ENCODE measurements at regions not wholly inside any gene's neighbourhood (a gene's known extent, or its start where the extent isn't known, plus 50 kb on each side); places are given as distances from the start of the nearest gene placed in this dataset.

GRCh38 chr16:14334366-14335080, 263.4 kb downstream of the MRTFB start:
- H3K4me1 ChIP-seq (ENCODE audit: low read length): no peaks in the 10 kb centered on the region
- H3K4me2 ChIP-seq (ENCODE audit: low read depth, low read length): no peak overlapping the region
- H2AFZ ChIP-seq (ENCODE audit: low read length): no peak overlapping the region
- no peaks in the 10 kb centered on the region for H3K27me3 ChIP-seq (replicated peaks; ENCODE audit: insufficient read depth, low read length)
- H3K9ac ChIP-seq (ENCODE audit: low read length): no peak overlapping the region
- H3F3A ChIP-seq (ENCODE audit: insufficient read depth, low read length): no peaks in the 10 kb centered on the region
- H3K79me2 ChIP-seq (ENCODE audit: low read length): no peaks in the 10 kb centered on the region
- H3K27ac ChIP-seq (ENCODE audit: low read length): no peak overlapping the region
- H3K9me2 ChIP-seq (replicated peaks; ENCODE audit: insufficient read depth, low read length): no peaks in the 10 kb centered on the region
- no peaks in the 10 kb centered on the region for H3K36me3 ChIP-seq (replicated peaks; ENCODE audit: insufficient read depth, low read length)
- no peaks in the 10 kb centered on the region for H3K9me3 ChIP-seq (replicated peaks; ENCODE audit: insufficient read depth, low read length)
- DNase-seq: no peak
- no peak for TF ChIP-seq EZH2phosphoT487 (IDR thresholded peaks at IDR 0.05; ENCODE audit: low read length)
- TF ChIP-seq EZH2 (optimal IDR thresholded peaks at IDR 0.05; ENCODE audit: low read depth, low read length): no peak
- TF ChIP-seq CTCF (IDR thresholded peaks at IDR 0.05; ENCODE audit: low read length): no peak
- no peaks in the 10 kb centered on the region for H4K20me1 ChIP-seq (ENCODE audit: insufficient read depth, low read length)
- no peak overlapping the region for H3K4me3 ChIP-seq (ENCODE audit: low read length)

GRCh38 chr16:14333361-14333760, 262.2 kb downstream of the MRTFB start:
- H4K20me1 ChIP-seq (ENCODE audit: insufficient read depth, low read length): no peaks in the 10 kb centered on the region
- H3K27me3 ChIP-seq (replicated peaks; ENCODE audit: insufficient read depth, low read length): no peaks in the 10 kb centered on the region
- no peak overlapping the region for H3K4me2 ChIP-seq (ENCODE audit: low read depth, low read length)
- H3K36me3 ChIP-seq (replicated peaks; ENCODE audit: insufficient read depth, low read length): peaks cover 1% of the 10 kb centered on the region; the same call in 1 of the 2 replicates
- no peaks in the 10 kb centered on the region for H3K79me2 ChIP-seq (ENCODE audit: low read length)
- no peak overlapping the region for H3K4me3 ChIP-seq (ENCODE audit: low read length)
- H2AFZ ChIP-seq (ENCODE audit: low read length): no peak overlapping the region
- TF ChIP-seq EZH2 (optimal IDR thresholded peaks at IDR 0.05; ENCODE audit: low read depth, low read length) (no peak), CTCF (IDR thresholded peaks at IDR 0.05; ENCODE audit: low read length) (no peak), EZH2phosphoT487 (IDR thresholded peaks at IDR 0.05; ENCODE audit: low read length) (no peak)
- H3K9ac ChIP-seq (ENCODE audit: low read length): no peak overlapping the region
- no peak for DNase-seq
- no peaks in the 10 kb centered on the region for H3K4me1 ChIP-seq (ENCODE audit: low read length)
- no peaks in the 10 kb centered on the region for H3F3A ChIP-seq (ENCODE audit: insufficient read depth, low read length)
- no peak overlapping the region for H3K27ac ChIP-seq (ENCODE audit: low read length)
- no peaks in the 10 kb centered on the region for H3K9me2 ChIP-seq (replicated peaks; ENCODE audit: insufficient read depth, low read length)
- H3K9me3 ChIP-seq (replicated peaks; ENCODE audit: insufficient read depth, low read length): no peaks in the 10 kb centered on the region

- no peak for DNase-seq
- no peak overlapping the region for H3K9ac ChIP-seq (ENCODE audit: low read length)
These were observed 259.9 kb downstream of the MRTFB start for GRCh38 chr16:14331020-14331419.

More at GRCh38 chr16:14331020-14331419, 259.9 kb downstream of the MRTFB start:
- H3K79me2 ChIP-seq (ENCODE audit: low read length): no peaks in the 10 kb centered on the region
- H3F3A ChIP-seq (ENCODE audit: insufficient read depth, low read length): no peaks in the 10 kb centered on the region
- no peaks in the 10 kb centered on the region for H4K20me1 ChIP-seq (ENCODE audit: insufficient read depth, low read length)
- no peaks in the 10 kb centered on the region for H3K9me2 ChIP-seq (replicated peaks; ENCODE audit: insufficient read depth, low read length)
- H3K36me3 ChIP-seq (replicated peaks; ENCODE audit: insufficient read depth, low read length): peaks cover 5% of the 10 kb centered on the region; the same call in 1 of the 2 replicates
- no peak overlapping the region for H2AFZ ChIP-seq (ENCODE audit: low read length)
- H3K4me3 ChIP-seq (ENCODE audit: low read length): no peak overlapping the region
- H3K27ac ChIP-seq (ENCODE audit: low read length): no peak overlapping the region
- no peaks in the 10 kb centered on the region for H3K27me3 ChIP-seq (replicated peaks; ENCODE audit: insufficient read depth, low read length)
- no peaks in the 10 kb centered on the region for H3K9me3 ChIP-seq (replicated peaks; ENCODE audit: insufficient read depth, low read length)
- H3K4me2 ChIP-seq (ENCODE audit: low read depth, low read length): no peak overlapping the region
- H3K4me1 ChIP-seq (ENCODE audit: low read length): no peaks in the 10 kb centered on the region
- no peak for TF ChIP-seq EZH2phosphoT487 (IDR thresholded peaks at IDR 0.05; ENCODE audit: low read length)
- no peak for TF ChIP-seq EZH2 (optimal IDR thresholded peaks at IDR 0.05; ENCODE audit: low read depth, low read length)
- TF ChIP-seq CTCF (IDR thresholded peaks at IDR 0.05; ENCODE audit: low read length): no peak
